ENCODE measurements at regions not wholly inside any gene's neighbourhood (a gene's known extent, or its start where the extent isn't known, plus 50 kb on each side); places are given as distances from the start of the nearest gene placed in this dataset.

GRCh38 chr5:30878296-30878695 lies 315.2 kb upstream of the CDH6 start:
- FAIRE-seq (no peak), DNase-seq (ENCODE audit: low read depth, low spot score) (no peak)
- Histone ChIP-seq H3K27ac (ENCODE audit: insufficient read depth, low read depth, low read length) (no peak overlapping the region), H3K9ac (replicated peaks; ENCODE audit: extremely low read depth, insufficient read depth, low read length) (no peak overlapping the region), H3K9me3 (replicated peaks; ENCODE audit: control insufficient read depth, insufficient read depth, low read length) (no peaks in the 10 kb centered on the region), H3K9me1 (replicated peaks; ENCODE audit: control insufficient read depth, extremely low read depth, insufficient read depth, low read length) (no peaks in the 10 kb centered on the region), H2AFZ (ENCODE audit: low read depth, low read length) (no peak overlapping the region), H4K20me1 (replicated peaks; ENCODE audit: control insufficient read depth, extremely low read depth, insufficient read depth, low read length) (no peaks in the 10 kb centered on the region), H3K27me3 (ENCODE audit: control insufficient read depth in 2 of 2, insufficient read depth in 2 of 2, low read length in 2 of 2) (no peaks in the 10 kb centered on the region), H3K4me2 (ENCODE audit: insufficient read depth, low read length) (no peak overlapping the region), H3K4me3 (replicated peaks in 1 of 3; ENCODE audit: insufficient read depth in 1 of 3, low read depth in 1 of 3, low read length in 3 of 3) (no peak overlapping the region), H3K36me3 (ENCODE audit: control insufficient read depth in 2 of 2, extremely low read depth in 1 of 2, insufficient read depth in 2 of 2, low read length in 2 of 2) (no peaks in the 10 kb centered on the region), H3K4me1 (ENCODE audit: control insufficient read depth, extremely low read depth, insufficient read depth, low read length) (no peaks in the 10 kb centered on the region), H3K79me2 (ENCODE audit: control insufficient read depth, insufficient read depth, low read length) (no peaks in the 10 kb centered on the region)
- intact Hi-C loops (cut with micrococcal nuclease), result no loop called here
- no peak for TF ChIP-seq POLR2A (IDR thresholded peaks at IDR 0.05; ENCODE audit: low read depth, low read length)
- TF ChIP-seq, protein P1, sequence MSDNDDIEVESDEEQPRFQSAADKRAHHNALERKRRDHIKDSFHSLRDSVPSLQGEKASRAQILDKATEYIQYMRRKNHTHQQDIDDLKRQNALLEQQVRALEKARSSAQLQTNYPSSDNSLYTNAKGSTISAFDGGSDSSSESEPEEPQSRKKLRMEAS (IDR thresholded peaks at IDR 0.05; ENCODE audit: insufficient read depth, insufficient read length), result no peak
- no peak for TF ChIP-seq JUN (IDR thresholded peaks at IDR 0.05; ENCODE audit: borderline replicate concordance, insufficient read depth, insufficient read length, low read depth)
- dilution Hi-C loops (cut with MboI; ENCODE audit: extremely low pct_ligation_motif_present, low sequenced_read_pairs), result no loop called here
- CTCF ChIA-PET, result no interaction called here
- BruUV-seq (replicated peaks), result no TSS peak
- POLR2A ChIA-PET, result no interaction called here

- Histone ChIP-seq H3K27me3 (ENCODE audit: control insufficient read depth in 2 of 2, insufficient read depth in 2 of 2, low read length in 2 of 2) (no peaks in the 10 kb centered on the region), H3K27ac (ENCODE audit: insufficient read depth, low read depth, low read length) (no peak overlapping the region), H3K79me2 (ENCODE audit: control insufficient read depth, insufficient read depth, low read length) (no peaks in the 10 kb centered on the region), H2AFZ (ENCODE audit: low read depth, low read length) (no peak overlapping the region), H3K4me2 (ENCODE audit: insufficient read depth, low read length) (no peak overlapping the region), H3K9me3 (replicated peaks; ENCODE audit: control insufficient read depth, insufficient read depth, low read length) (no peaks in the 10 kb centered on the region), H3K4me1 (ENCODE audit: control insufficient read depth, extremely low read depth, insufficient read depth, low read length) (no peaks in the 10 kb centered on the region), H3K36me3 (ENCODE audit: control insufficient read depth in 2 of 2, extremely low read depth in 1 of 2, insufficient read depth in 2 of 2, low read length in 2 of 2) (no peaks in the 10 kb centered on the region), H4K20me1 (replicated peaks; ENCODE audit: control insufficient read depth, extremely low read depth, insufficient read depth, low read length) (no peaks in the 10 kb centered on the region), H3K9me1 (replicated peaks; ENCODE audit: control insufficient read depth, extremely low read depth, insufficient read depth, low read length) (no peaks in the 10 kb centered on the region), H3K4me3 (replicated peaks in 1 of 3; ENCODE audit: insufficient read depth in 1 of 3, low read depth in 1 of 3, low read length in 3 of 3) (no peak overlapping the region), H3K9ac (replicated peaks; ENCODE audit: extremely low read depth, insufficient read depth, low read length) (no peak overlapping the region)
- no TSS peak for BruUV-seq (replicated peaks)
- intact Hi-C loops (cut with micrococcal nuclease), result no loop called here
- dilution Hi-C loops (cut with MboI; ENCODE audit: extremely low pct_ligation_motif_present, low sequenced_read_pairs), result no loop called here
- TF ChIP-seq, protein P1 (IDR thresholded peaks at IDR 0.05; ENCODE audit: insufficient read depth, insufficient read length), result no peak
- TF ChIP-seq POLR2AphosphoS5 (IDR thresholded peaks at IDR 0.05; ENCODE audit: insufficient read depth, low read depth, low read length) (no peak), GATA2 (IDR thresholded peaks at IDR 0.05; ENCODE audit: insufficient read depth, insufficient read length, low read depth, low read length) (no peak), POLR2A (IDR thresholded peaks at IDR 0.05; ENCODE audit: low read depth, low read length) (no peak), JUN (IDR thresholded peaks at IDR 0.05; ENCODE audit: borderline replicate concordance, insufficient read depth, insufficient read length, low read depth) (no peak), MYC (IDR thresholded peaks at IDR 0.05; ENCODE audit: low read depth, low read length) (no peak)
- TF ChIP-seq, protein P2, sequence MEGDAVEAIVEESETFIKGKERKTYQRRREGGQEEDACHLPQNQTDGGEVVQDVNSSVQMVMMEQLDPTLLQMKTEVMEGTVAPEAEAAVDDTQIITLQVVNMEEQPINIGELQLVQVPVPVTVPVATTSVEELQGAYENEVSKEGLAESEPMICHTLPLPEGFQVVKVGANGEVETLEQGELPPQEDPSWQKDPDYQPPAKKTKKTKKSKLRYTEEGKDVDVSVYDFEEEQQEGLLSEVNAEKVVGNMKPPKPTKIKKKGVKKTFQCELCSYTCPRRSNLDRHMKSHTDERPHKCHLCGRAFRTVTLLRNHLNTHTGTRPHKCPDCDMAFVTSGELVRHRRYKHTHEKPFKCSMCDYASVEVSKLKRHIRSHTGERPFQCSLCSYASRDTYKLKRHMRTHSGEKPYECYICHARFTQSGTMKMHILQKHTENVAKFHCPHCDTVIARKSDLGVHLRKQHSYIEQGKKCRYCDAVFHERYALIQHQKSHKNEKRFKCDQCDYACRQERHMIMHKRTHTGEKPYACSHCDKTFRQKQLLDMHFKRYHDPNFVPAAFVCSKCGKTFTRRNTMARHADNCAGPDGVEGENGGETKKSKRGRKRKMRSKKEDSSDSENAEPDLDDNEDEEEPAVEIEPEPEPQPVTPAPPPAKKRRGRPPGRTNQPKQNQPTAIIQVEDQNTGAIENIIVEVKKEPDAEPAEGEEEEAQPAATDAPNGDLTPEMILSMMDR (IDR thresholded peaks at IDR 0.05; ENCODE audit: extremely low read depth in 1 of 2, insufficient read depth in 1 of 2, low read depth in 1 of 2, low read length in 2 of 2), result no peak
- FAIRE-seq, result no peak
- ChIA-PET POLR2A (no interaction called here), CTCF (interaction anchor here (0.6 kb wide), 1 partner anchor 464 kb away, joined by 3 read pairs; no protein-coding TSS in a partner anchor)
- DNase-seq (ENCODE audit: low read depth, low spot score), result no peak
Measured at GRCh38 chr5:30874241-30875034, 319.0 kb upstream of the CDH6 start.

Measured in endothelial cell of umbilical vein (primary cell).